Transverse colon (tissue), 4 donors: ENCODE measurements at regions not wholly inside any gene's neighbourhood (a gene's known extent, or its start where the extent isn't known, plus 50 kb on each side); places are given as distances from the start of the nearest gene placed in this dataset.

ENCODE experiments used
- POLR2A ChIP-seq: fragments of 450-650 bp; IDR thresholded peaks from one replicate; pipeline ENCODE4 v1.6.1; 2016; ENCODE audit warnings: antibody characterized with exemption, mild to moderate bottlenecking, moderate library complexity
- POLR2AphosphoS5 ChIP-seq, 3 donors: sonication (generic); formaldehyde crosslinking; IDR thresholded peaks; one replicate each; pipeline ENCODE4 v1.6.1; 2016; ENCODE audit warnings: antibody characterized with exemption in 3 of 3
- TF ChIP-seq, protein P1 (sequence below), 5 experiments: fragments of 200-600 bp in 3 of 5; fragments of 450-650 bp in 2 of 5; sonication (generic) in 3 of 5; IDR thresholded peaks; 1 replicate in 2 of 5; 2 replicates in 3 of 5; pipeline ENCODE4 v1.5.1; 2016 to 2017; ENCODE audit warnings: antibody characterized with exemption in 5 of 5, inconsistent platforms in 3 of 5, mild to moderate bottlenecking in 2 of 5, moderate library complexity in 1 of 5

DNA sequence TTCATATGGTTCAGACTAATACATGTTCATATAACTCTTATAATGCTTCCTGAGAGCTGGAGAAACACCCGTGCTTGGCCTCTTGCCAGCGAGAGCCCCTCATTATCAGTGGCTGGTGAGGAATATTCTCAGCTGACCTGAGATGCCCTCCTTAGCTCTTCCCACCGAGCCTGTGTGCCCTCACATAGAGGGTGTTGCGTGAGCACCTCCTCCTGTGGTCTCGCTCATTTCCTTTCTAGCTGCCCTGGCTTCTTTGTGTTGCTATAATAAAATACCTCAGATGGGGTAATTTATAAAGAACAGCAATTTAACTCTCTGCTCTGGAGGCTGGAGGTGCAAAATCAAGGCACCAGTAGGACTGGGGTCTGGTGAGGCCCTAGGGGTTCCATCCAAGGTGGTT, 80.5 kb upstream of the ALKAL2 start:
- TF ChIP-seq POLR2AphosphoS5 (IDR thresholded peaks at IDR 0.05) (no peak), POLR2A (no peak)
- TF ChIP-seq, protein P1, sequence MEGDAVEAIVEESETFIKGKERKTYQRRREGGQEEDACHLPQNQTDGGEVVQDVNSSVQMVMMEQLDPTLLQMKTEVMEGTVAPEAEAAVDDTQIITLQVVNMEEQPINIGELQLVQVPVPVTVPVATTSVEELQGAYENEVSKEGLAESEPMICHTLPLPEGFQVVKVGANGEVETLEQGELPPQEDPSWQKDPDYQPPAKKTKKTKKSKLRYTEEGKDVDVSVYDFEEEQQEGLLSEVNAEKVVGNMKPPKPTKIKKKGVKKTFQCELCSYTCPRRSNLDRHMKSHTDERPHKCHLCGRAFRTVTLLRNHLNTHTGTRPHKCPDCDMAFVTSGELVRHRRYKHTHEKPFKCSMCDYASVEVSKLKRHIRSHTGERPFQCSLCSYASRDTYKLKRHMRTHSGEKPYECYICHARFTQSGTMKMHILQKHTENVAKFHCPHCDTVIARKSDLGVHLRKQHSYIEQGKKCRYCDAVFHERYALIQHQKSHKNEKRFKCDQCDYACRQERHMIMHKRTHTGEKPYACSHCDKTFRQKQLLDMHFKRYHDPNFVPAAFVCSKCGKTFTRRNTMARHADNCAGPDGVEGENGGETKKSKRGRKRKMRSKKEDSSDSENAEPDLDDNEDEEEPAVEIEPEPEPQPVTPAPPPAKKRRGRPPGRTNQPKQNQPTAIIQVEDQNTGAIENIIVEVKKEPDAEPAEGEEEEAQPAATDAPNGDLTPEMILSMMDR (IDR thresholded peaks at IDR 0.05), result no peak
